ENCODE measurements at regions not wholly inside any gene's neighbourhood (a gene's known extent, or its start where the extent isn't known, plus 50 kb on each side); places are given as distances from the start of the nearest gene placed in this dataset.

- TF ChIP-seq ZNF430 (CRISPR knock-in tag; IDR thresholded peaks at IDR 0.05), result no peak
- no peak for TF ChIP-seq ZNF18 (CRISPR knock-in tag; IDR thresholded peaks at IDR 0.05; ENCODE audit: insufficient replicate concordance)
- no peak for TF ChIP-seq ZBTB8A (CRISPR knock-in tag; IDR thresholded peaks at IDR 0.05; ENCODE audit: borderline replicate concordance, low read depth)
- no peak for TF ChIP-seq BORCS8-MEF2B (CRISPR knock-in tag; IDR thresholded peaks at IDR 0.05)
- no peak for TF ChIP-seq ONECUT2 (CRISPR knock-in tag; IDR thresholded peaks at IDR 0.05)
- TF ChIP-seq CSRNP2 (CRISPR knock-in tag; conservative IDR thresholded peaks at IDR 0.05; ENCODE audit: low read depth), result no peak
- no peak for TF ChIP-seq GLMP (CRISPR knock-in tag; IDR thresholded peaks at IDR 0.05; ENCODE audit: borderline replicate concordance)
Measured at GRCh38 chr20:6231556-6231955, 108.7 kb upstream of the FERMT1 start (continued).

GRCh38 chr20:6228302-6228843, 105.5 kb upstream of the FERMT1 start:
- WGBS (ENCODE audit: low lambda C conversion rate), result 0% methylated on average over 2 of the region's 2 CpGs
- Histone ChIP-seq H3K4me1 (ENCODE audit: insufficient read depth, low read length) (no peaks in the 10 kb centered on the region), H3K9ac (ENCODE audit: insufficient read depth, low read depth, low read length) (no peak overlapping the region), H3K36me3 (replicated peaks in 1 of 2; ENCODE audit: control insufficient read depth in 1 of 2, insufficient read depth in 2 of 2, low read length in 2 of 2) (no peaks in the 10 kb centered on the region), H3K79me2 (ENCODE audit: insufficient read depth, low read length) (no peaks in the 10 kb centered on the region), H3K9me3 (ENCODE audit: low read length) (no peaks in the 10 kb centered on the region), H3K4me3 (replicated peaks in 1 of 3; ENCODE audit: insufficient read depth in 1 of 3, low read depth in 2 of 3, low read length in 3 of 3) (no peak overlapping the region), H3K27ac (ENCODE audit: extremely low read length, insufficient read depth, low read length) (no peak overlapping the region), H4K20me1 (ENCODE audit: insufficient read depth, low read length) (no peaks in the 10 kb centered on the region), H3K4me2 (ENCODE audit: low read depth, low read length) (no peak overlapping the region), H2AFZ (ENCODE audit: low read length) (no peak overlapping the region), H3K27me3 (ENCODE audit: control insufficient read depth in 1 of 2, insufficient read depth in 2 of 2, low read length in 2 of 2) (no peaks in the 10 kb centered on the region)
- FAIRE-seq (no peak), DNase-seq (ENCODE audit: low spot score) (no peak), ATAC-seq (no peak)
- in situ Hi-C loops (cut with HindIII; ENCODE audit: extremely low pct_ligation_motif_present, low pct_unique_long_range_greater_than_20kb), result no loop called here
- ChIA-PET CTCF (ENCODE audit: low intra/inter-chr PET ratio, low total read pairs) (no interaction called here), POLR2A (no interaction called here)
- intact Hi-C loops (cut with micrococcal nuclease; ENCODE audit: unreplicated experiment), result no loop called here
- no TSS peak for BruUV-seq (replicated peaks)
- no peak for TF ChIP-seq ZFP62 (CRISPR knock-in tag; IDR thresholded peaks at IDR 0.05)
- TF ChIP-seq SIN3A (IDR thresholded peaks at IDR 0.05; ENCODE audit: borderline replicate concordance, low read depth, low read length), result no peak
- no peak for TF ChIP-seq MED8 (CRISPR knock-in tag; IDR thresholded peaks at IDR 0.05; ENCODE audit: insufficient replicate concordance)
- no peak for TF ChIP-seq PITX1 (CRISPR knock-in tag; IDR thresholded peaks at IDR 0.05)
- TF ChIP-seq ZNF556 (CRISPR knock-in tag; IDR thresholded peaks at IDR 0.05; ENCODE audit: borderline replicate concordance), result no peak
- TF ChIP-seq GLI4 (CRISPR knock-in tag; IDR thresholded peaks at IDR 0.05; ENCODE audit: borderline replicate concordance), result no peak
- TF ChIP-seq HNRNPUL1 (IDR thresholded peaks at IDR 0.05; ENCODE audit: low read depth, low read length), result no peak
- no peak for TF ChIP-seq KMT2A (CRISPR knock-in tag; IDR thresholded peaks at IDR 0.05)
- TF ChIP-seq TOPORS (CRISPR knock-in tag; IDR thresholded peaks at IDR 0.05), result no peak
